GM10266 (cell line): ENCODE measurements at regions not wholly inside any gene's neighbourhood (a gene's known extent, or its start where the extent isn't known, plus 50 kb on each side); places are given as distances from the start of the nearest gene placed in this dataset.

Experiments
- DNase-seq: peaks from one replicate; pipeline ENCODE4 v3.0.0; 2012; ENCODE audit errors: extremely low spot score
- CTCF ChIP-seq: IDR thresholded peaks from 2 replicates; pipeline ENCODE4 v1.5.1; 2012; ENCODE audit warnings: mild to moderate bottlenecking, low read depth; ENCODE audit not compliant: control insufficient read depth, insufficient read depth; ENCODE audit errors: missing control alignments

GRCh38 chr14:101708853-101709532 is 52.5 kb upstream of the PPP2R5C start:
- DNase-seq = no peak
- no peak for TF ChIP-seq CTCF

GRCh38 chr14:101709533-101709881 is 52.0 kb upstream of the PPP2R5C start:
- no peak for DNase-seq

GRCh38 chr14:101709962-101710931 is 51.3 kb upstream of the PPP2R5C start:
- TF ChIP-seq CTCF = no peak
- no peak for DNase-seq

More at GRCh38 chr14:101709533-101709881, 52.0 kb upstream of the PPP2R5C start:
- TF ChIP-seq CTCF = no peak

GRCh38 chr14:101711041-101711856 is 50.3 kb upstream of the PPP2R5C start:
- no peak for TF ChIP-seq CTCF

More at GRCh38 chr14:101711041-101711856, 50.3 kb upstream of the PPP2R5C start:
- no peak for DNase-seq
